ENCODE measurements at regions not wholly inside any gene's neighbourhood (a gene's known extent, or its start where the extent isn't known, plus 50 kb on each side); places are given as distances from the start of the nearest gene placed in this dataset.
A peak's percentile ranks its signal among the peaks of the same experiment; 100 is the strongest.

- no peak for DNase-seq (ENCODE audit: low read depth in 2 of 2)
These were observed 158.6 kb upstream of the SHB start for GRCh38 chr9:38227656-38228055.

DNA sequence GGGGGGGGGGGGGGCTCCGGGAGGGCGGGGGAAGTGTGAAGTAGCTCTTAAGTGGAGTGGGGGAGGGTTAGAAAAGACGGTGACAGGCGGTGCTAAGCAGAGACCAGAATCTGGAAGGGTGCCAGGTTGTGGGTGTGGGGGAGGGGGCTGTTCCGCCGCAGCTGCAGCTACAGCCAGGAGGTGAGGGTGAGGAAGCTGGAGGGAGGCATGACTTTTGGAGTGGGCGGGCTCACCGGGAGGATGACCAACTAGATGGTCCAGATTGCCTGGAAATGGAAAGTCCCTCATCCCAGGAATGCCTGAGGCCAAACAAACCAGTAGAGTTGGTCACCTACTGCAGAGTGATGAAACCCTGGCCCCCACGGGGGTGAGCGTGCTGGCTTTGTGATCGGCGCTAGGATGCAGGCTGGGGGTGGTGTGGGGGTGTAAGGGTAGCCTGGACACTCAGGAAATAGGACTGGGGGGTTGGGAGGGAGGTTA lies 158.1 kb upstream of the SHB start:
- peak; percentile 30 to 31 for DNase-seq (ENCODE audit: low read depth in 2 of 2)

- DNase-seq (ENCODE audit: low read depth in 2 of 2) = no peak
These were observed 157.5 kb upstream of the SHB start for GRCh38 chr9:38226491-38226951.

DNA sequence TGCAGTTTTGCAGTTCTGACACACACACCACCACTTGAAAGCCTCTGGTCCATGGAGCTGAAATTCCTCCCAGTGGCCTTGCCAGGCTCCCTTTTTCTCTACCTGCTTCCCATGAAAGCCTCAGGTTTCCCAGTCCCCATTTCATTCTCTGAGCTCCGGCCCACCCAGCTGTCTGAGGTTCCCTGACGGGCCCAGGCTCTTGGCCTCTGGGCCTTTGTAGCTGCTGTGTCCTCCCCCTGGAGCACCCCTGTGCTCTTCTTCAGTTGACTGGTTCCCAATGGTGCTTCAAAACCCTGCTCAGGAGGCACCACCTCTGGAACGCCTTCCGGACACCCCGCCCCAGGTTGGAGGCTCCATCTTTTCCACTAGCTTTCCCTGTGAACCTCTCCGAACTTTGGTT lies 155.9 kb upstream of the SHB start:
- DNase-seq (ENCODE audit: low read depth in 2 of 2) = no peak

DNA sequence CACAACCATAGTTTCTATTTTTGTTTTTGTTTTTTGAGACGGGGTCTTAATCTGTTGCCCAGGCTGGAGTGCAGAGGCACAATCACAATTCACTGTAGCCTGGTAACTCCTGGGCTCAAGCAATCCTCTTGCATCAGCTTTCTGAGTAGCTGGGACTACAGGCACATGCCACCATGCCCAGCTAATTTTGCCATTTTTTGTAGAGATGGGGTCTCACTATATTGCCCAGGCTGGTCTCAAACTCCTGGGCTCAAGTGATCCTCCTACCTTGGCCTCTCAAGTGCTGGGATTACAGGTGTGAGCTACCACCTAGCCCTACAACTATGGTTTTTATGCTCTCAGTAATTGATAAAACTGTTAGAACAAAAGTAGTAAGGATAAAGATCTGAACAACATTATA lies 147.5 kb upstream of the SHB start:
- no peak for DNase-seq (ENCODE audit: low read depth in 2 of 2)

DNA sequence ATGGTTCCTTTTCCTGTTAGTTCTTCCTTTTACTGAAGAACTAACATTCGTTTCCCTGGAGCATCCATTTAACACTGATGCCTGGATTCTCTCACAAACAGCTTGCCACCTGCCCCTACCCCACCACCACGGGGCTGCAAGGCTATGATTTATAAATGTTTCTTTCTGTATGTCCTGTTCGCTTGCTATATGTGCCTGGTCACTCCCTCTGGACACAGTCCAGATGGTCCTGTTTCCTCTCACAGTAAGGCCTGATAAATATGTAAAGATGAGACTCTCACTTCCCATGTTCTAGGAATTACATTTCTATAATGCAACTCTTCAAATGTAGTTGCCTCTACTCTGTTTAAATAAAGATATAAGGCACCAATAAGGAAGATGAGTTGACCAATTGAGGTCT lies 146.4 kb upstream of the SHB start:
- no peak for DNase-seq (ENCODE audit: low read depth in 2 of 2)

- no peak for DNase-seq (ENCODE audit: low read depth in 2 of 2)
These were observed 145.4 kb upstream of the SHB start for GRCh38 chr9:38214432-38214831.

DNA sequence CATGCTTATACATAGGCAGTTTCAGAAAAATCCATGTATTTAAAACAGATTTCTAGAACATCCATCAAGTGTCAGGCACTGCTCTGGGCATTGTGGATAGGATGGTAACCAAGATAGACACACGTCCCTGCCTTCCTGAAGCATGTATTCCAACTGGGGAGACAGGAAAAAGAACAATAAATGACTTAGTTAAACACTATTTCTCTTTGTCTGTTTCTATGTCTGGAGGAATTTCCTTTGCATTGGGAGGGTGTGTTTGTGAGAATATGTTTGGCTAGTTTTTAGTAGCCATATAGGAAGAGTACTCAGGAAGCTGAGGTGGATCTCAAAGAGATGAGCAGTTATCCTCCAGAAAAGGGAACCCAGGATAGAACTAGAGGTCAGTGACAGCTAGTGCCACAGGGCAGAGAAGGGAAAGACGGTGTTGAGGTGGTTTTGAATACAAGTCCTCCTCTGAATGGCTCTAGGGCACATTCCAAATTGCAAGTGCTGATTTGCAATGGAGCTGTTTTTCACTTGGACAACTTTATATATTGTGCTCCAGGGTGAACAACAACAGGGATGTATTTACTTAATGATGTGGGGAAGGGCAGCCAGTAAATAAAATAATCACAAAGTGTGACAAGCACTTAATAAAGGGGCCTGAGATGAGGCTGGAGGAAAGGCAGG lies 144.7 kb upstream of the SHB start:
- no peak for DNase-seq (ENCODE audit: low read depth in 2 of 2)

DNA sequence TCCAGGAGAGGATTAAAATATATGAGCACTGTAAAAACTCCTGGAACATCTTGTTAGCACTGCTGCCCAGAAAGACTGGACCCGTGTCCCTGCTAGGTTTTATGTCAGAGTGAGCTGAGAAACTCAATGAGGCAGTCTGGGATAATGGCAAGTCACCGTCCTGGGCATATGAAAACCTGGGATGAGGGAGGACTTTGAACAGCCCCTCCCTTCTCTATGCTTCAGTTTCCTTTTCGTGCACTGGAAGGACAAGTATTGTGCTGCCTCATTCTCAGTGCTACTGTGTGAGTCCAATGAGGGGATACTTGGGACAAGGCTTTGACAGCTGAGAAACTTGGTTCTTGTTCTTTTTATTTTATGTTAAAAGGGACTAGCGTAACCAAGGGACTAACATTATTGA lies 143.0 kb upstream of the SHB start:
- DNase-seq (ENCODE audit: low read depth in 2 of 2) = no peak

DNA sequence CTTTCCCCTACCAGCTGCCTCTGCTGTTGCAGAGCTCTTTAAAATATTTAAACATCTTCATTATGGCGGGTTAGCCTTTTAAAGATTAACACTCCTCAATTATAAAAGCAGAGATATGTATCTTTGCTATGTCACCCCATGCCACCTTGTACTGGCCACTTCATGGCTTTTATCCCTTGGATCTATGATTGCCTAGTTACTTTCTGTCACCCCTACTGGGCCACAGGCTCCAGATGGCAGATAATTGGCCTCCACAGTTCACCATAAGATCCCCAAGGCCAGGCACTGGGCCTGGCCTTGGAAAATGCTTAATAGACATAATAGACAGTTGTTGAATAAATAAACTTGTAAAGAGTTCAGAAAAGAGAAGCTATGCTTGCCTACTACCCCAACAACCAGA lies 142.0 kb upstream of the SHB start:
- DNase-seq (ENCODE audit: low read depth in 2 of 2) = no peak

GRCh38 chr9:38208206-38208901 lies 139.3 kb upstream of the SHB start:
- DNase-seq (ENCODE audit: low read depth in 2 of 2) = no peak

GRCh38 chr9:38207247-38207778 lies 138.3 kb upstream of the SHB start:
- no peak for DNase-seq (ENCODE audit: low read depth in 2 of 2)

DNA sequence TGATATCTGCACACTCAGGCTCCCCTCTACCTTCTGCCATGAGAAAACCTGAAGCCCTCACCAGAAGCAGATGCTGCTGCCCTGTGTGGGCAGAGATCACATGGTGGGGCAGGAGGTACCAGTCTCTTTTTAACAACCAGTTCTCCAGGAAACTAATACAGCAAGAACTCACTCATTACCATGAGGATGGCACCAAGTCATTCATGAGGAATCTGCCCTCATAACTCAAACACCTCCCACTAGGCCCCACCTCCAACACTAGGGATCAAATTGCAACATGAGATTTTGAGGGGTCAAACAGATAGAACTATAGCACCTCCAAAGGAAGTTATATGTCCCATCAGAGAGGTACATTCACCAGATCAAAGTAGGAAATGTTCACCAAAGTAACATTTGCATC lies 136.3 kb upstream of the SHB start:
- no peak for DNase-seq (ENCODE audit: low read depth in 2 of 2)

GRCh38 chr9:38202336-38202938 lies 133.4 kb upstream of the SHB start:
- no peak for DNase-seq (ENCODE audit: low read depth in 2 of 2)

GRCh38 chr9:38201844-38202243 lies 132.8 kb upstream of the SHB start:
- no peak for DNase-seq (ENCODE audit: low read depth in 2 of 2)

GRCh38 chr9:38200431-38200830 lies 131.4 kb upstream of the SHB start:
- no peak for DNase-seq (ENCODE audit: low read depth in 2 of 2)

DNA sequence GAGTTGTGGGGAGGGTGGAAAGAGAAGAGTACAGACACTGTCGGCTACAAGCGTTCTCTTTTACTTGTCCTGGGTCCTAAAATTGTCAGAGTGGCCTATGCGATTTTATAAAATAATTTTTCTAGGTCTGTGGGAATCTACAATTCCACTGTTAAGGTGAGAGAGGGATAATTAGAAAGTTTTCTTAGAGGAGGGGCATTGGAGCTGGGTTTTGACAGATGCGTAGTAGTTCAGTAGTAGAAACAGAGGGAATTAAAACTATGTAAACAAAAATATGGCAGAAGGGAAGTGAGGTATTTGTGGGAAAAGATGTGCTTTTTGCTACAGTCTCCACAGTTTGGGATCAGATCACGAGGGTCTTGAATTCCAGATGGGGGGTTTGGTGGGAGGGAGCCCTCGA lies 129.1 kb upstream of the SHB start:
- DNase-seq (ENCODE audit: low read depth in 2 of 2) = no peak

- DNase-seq (ENCODE audit: low read depth in 2 of 2) = no peak
These were observed 127.7 kb upstream of the SHB start for GRCh38 chr9:38196714-38197113.

DNA sequence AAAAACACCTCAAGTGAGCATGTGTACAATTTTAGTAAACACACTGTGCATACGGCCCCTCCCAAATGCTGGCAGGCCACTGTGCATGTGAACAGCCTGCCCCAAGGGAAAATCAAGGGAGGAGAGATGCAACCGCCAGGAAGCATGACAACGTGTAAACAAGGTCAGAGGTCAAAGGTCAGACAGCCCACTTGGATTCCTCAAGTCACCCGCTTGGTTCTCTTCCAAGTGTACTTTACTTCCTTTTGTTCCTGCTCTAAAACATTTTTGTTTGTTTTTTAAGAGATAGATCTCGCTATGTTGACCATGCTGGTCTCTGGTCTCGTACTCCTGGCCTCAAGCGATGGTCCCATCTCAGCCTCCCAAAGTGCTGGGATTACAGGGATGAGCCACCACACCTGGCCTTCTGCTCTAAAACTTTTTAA lies 126.7 kb upstream of the SHB start:
- DNase-seq (ENCODE audit: low read depth in 2 of 2) = no peak

DNA sequence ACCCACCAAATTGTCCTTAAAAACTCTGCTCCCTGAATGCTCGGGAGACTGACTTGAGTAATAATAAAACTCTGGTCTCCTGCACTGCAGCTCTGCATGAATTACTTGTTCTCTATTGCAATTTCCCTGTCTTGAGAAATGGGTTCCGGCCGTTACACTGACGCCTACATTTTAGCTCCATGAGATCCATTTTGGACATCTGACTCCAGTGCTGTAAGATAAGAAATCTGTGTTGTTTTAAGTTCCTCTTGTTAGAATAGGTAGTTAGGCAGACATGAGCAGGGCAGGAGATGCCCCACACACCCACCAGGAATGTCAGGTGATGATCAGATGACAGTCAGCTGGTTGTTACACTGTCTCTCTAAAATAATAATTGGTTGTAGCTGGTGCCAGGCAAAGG lies 125.8 kb upstream of the SHB start:
- DNase-seq (ENCODE audit: low read depth in 2 of 2) = no peak

- no peak for DNase-seq (ENCODE audit: low read depth in 2 of 2)
These were observed 123.8 kb upstream of the SHB start for GRCh38 chr9:38192731-38193265.

DNA sequence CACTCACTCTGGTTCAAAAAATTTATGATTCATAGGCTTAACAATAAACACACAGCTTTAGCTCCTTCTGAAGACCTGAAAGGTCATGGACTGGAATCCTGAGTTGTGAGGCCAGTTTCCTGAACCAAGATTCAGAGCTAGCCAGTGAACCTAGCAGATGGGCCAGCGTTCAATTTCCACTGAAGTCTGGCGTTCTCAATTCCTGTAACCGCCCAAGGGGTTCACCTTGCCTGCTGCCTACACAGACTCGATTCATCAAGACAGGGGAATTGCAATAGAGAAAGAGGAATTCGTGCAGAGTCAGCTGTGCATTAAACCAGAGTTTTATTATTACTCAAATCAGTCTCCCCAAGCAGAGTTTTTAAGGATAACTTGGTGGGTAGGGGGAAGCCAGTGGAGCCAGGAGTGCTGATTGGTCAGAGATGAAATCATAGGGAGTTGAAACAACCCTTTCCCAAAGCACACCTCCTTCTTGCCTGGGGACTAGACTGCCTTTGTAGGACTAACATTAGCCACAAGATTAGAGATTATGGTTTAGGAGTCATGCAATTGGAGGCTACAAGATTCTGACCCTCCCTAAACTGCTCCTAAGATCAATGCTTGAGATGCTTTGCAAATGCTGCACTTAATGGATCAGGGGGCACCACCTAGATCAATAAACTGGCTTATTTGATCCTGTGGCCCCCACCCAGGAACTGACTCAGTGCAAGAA lies 117.5 kb upstream of the SHB start:
- no peak for DNase-seq (ENCODE audit: low read depth in 2 of 2)
